Activated T-helper 9 cell treated with anti-CD3 and anti-CD28 coated beads, Interleukin-2, amount 50 U/mL, for 16 hours (primary cell): ENCODE measurements at regions not wholly inside any gene's neighbourhood (a gene's known extent, or its start where the extent isn't known, plus 50 kb on each side); places are given as distances from the start of the nearest gene placed in this dataset.
"Not testable (repeated sequence)": the region's sequence is repeated elsewhere in the genome, so short reads cannot be mapped to it uniquely, and the experiment has no call there.

ENCODE experiments used
- DNase-seq: peaks from one replicate; pipeline ENCODE4 v3.0.0-alpha.2; 2020; ENCODE audit warnings: low read depth

- DNase-seq: no peak
Observed at GRCh38 chr11:80943226-80943625, 1502.4 kb upstream of the TENM4 start.

GRCh38 chr11:80937842-80938241 lies 1497.0 kb upstream of the TENM4 start:
- DNase-seq: no peak

- no peak for DNase-seq
Observed at GRCh38 chr11:80930038-80930437, 1489.2 kb upstream of the TENM4 start.

GRCh38 chr11:80929031-80929805 lies 1488.4 kb upstream of the TENM4 start:
- no peak for DNase-seq

GRCh38 chr11:80925321-80925720 lies 1484.5 kb upstream of the TENM4 start:
- DNase-seq: no peak

- not testable (repeated sequence) for DNase-seq
Observed at GRCh38 chr11:80921310-80921709, 1480.5 kb upstream of the TENM4 start.

- DNase-seq: no peak
Observed at GRCh38 chr11:80916173-80916798, 1475.5 kb upstream of the TENM4 start.

- DNase-seq: no peak
Observed at GRCh38 chr11:80914311-80914710, 1473.5 kb upstream of the TENM4 start.

- DNase-seq: no peak
Observed at GRCh38 chr11:80911666-80912065, 1470.8 kb upstream of the TENM4 start.

- no peak for DNase-seq
Observed at GRCh38 chr11:80900265-80900664, 1459.4 kb upstream of the TENM4 start.

GRCh38 chr11:80899381-80899780 lies 1458.6 kb upstream of the TENM4 start:
- DNase-seq: no peak

- DNase-seq: no peak
Observed at GRCh38 chr11:80898910-80899309, 1458.1 kb upstream of the TENM4 start.

GRCh38 chr11:80886684-80887083 lies 1445.9 kb upstream of the TENM4 start:
- DNase-seq: no peak

GRCh38 chr11:80873310-80873999 lies 1432.6 kb upstream of the TENM4 start:
- no peak for DNase-seq

- no peak for DNase-seq
Observed at GRCh38 chr11:80872116-80872728, 1431.4 kb upstream of the TENM4 start.

- DNase-seq: no peak
Observed at GRCh38 chr11:80868831-80869230, 1428.0 kb upstream of the TENM4 start.

- no peak for DNase-seq
Observed at GRCh38 chr11:80862011-80862410, 1421.2 kb upstream of the TENM4 start.

GRCh38 chr11:80861193-80861592 lies 1420.4 kb upstream of the TENM4 start:
- no peak for DNase-seq

- no peak for DNase-seq
Observed at GRCh38 chr11:80860632-80861031, 1419.8 kb upstream of the TENM4 start.

GRCh38 chr11:80856066-80856465 lies 1415.2 kb upstream of the TENM4 start:
- no peak for DNase-seq

GRCh38 chr11:80855426-80855825 lies 1414.6 kb upstream of the TENM4 start:
- DNase-seq: no peak

GRCh38 chr11:80849253-80849652 lies 1408.4 kb upstream of the TENM4 start:
- DNase-seq: no peak

GRCh38 chr11:80846979-80847378 lies 1406.1 kb upstream of the TENM4 start:
- no peak for DNase-seq
